NCI-H460 (cell line): ENCODE measurements at regions not wholly inside any gene's neighbourhood (a gene's known extent, or its start where the extent isn't known, plus 50 kb on each side); places are given as distances from the start of the nearest gene placed in this dataset.
"Not testable (repeated sequence)": the region's sequence is repeated elsewhere in the genome, so short reads cannot be mapped to it uniquely, and the experiment has no call there.

Experiments used
- DNase-seq: peaks from one replicate; pipeline ENCODE4 v3.0.0-alpha.2; 2016; ENCODE audit warnings: low read depth; ENCODE audit errors: extremely low read depth
- small RNA-seq, 2 experiments: library from RNA; depleted of rRNA; stranded (forward); fragments of <200 nt; gene quantifications; one replicate each; pipeline ENCODE3, GENCODE V24; 2014

DNA sequence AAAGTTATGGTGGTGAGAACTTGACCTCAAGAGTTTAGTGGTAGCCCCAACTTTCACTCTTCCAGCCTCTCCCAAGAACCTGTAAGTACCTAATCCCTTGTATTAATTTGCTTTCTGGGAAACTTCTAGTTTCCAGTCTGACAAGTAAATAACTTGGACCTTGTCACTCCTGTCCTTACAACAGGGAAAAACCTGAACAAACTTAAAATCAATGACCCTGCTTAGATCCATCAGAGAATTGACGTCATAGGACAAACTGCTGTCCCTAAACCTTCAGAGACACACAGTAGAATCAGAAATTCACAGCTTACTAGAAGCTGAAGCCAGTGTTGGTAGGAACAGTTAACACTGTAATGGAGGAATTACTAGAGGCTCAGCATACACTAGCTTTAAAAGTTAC is 60.0 kb upstream of the DCLK2 start:
- DNase-seq = no peak

DNA sequence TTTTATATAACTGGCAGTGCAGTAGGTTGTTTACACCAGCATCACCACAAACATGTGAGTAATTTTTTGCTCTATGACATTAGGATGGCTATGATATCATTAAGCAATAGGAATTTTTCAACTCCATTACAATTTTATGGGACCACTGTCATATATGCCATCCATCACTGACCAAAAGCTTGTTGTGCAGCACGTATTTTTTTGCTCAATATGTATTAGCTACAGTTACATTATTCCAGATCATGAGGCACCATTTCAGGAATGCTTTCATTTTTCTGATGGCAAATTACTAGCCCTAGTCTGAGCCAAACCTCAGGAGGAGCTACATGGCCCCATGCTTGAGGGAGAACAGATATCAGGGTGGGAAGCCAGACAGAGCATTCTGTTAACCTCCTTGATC is 56.8 kb upstream of the DCLK2 start:
- DNase-seq = no peak

DNA sequence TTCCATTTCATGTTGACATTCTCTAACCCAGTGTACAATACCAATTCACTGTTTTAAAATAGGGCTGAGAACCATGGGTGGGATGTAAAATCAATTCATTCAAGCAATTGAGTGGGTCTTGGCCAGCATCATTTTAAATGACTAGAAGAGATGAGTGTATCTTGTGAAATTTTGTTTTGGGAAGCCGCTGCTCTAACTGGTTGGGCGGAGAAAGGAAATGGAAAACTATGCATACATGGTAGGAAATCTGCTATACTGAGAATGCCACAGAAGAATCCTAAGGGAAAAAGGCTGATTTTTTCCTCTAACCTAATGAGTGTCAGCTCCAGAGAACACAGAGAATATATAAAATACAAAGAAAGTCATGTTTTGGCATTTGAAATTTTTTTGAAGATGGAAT is 54.8 kb upstream of the DCLK2 start:
- DNase-seq = no peak

DNA sequence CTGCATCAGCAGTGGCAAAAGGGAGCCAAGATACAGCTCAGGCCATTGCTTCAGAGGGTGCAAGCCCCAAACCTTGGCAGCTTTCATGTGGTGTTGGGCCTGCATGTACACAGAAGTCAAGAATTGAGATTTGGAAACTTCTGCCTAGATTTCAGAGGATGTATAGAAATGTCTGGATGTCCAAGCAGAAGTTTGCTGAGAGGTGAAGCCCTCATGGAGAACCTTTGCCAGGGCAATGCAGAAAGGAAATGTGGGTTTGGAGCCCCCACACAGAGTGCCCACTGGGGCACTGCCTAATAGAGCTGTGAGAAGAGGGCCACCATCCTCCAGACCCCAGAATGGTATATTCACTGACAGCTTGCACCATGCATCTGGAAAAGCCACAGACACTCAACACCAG is 51.3 kb upstream of the DCLK2 start:
- not testable (repeated sequence) for DNase-seq

Small RNAs in the stretch of these regions (small RNA-seq; reads per million reads assigned to genes)
- gene RNA5SP167 (0 reads per million in 2 experiments), gene RNU6-1230P (0 reads per million in 2 experiments)
